Heart right ventricle (tissue), 16 donors: ENCODE measurements at regions not wholly inside any gene's neighbourhood (a gene's known extent, or its start where the extent isn't known, plus 50 kb on each side); places are given as distances from the start of the nearest gene placed in this dataset.
A peak's percentile ranks its signal among the peaks of the same experiment; 100 is the strongest.

Source experiments
- ATAC-seq, 8 donors: fragments of 200-7000 bp; cut with Tn5 transposase; one replicate each; pipeline ENCODE4 v1.9.1; 2020; ENCODE audit warnings: mild to moderate bottlenecking in 8 of 8, moderate library complexity in 8 of 8, moderate number of reproducible peaks in 1 of 8
- DNase-seq, 2 donors: peaks; one replicate each; pipeline ENCODE4 v3.0.0-alpha.2; 2020
- H3K27ac ChIP-seq, 10 donors: fragments of 200-600 bp; sonication (generic) in 2 of 10; one replicate each; pipeline versions ENCODE4 v1.5.0 to v1.8.0; 2020 to 2022; ENCODE audit warnings: mild to moderate bottlenecking in 3 of 10
- H3K27me3 ChIP-seq, 7 donors: fragments of 200-600 bp; one replicate each; pipeline ENCODE4 v1.8.0; 2021 to 2022; ENCODE audit warnings: mild to moderate bottlenecking in 2 of 7
- H3K36me3 ChIP-seq, 9 donors: fragments of 200-600 bp; sonication (generic) in 1 of 9; one replicate each; pipeline versions ENCODE4 v1.5.0 to v1.8.0; 2020 to 2022; ENCODE audit warnings: mild to moderate bottlenecking in 2 of 9
- H3K4me1 ChIP-seq, 9 donors: fragments of 200-600 bp; sonication (generic) in 1 of 9; one replicate each; pipeline versions ENCODE4 v1.5.0 to v1.8.0; 2020 to 2022; ENCODE audit warnings: mild to moderate bottlenecking in 4 of 9
- H3K4me3 ChIP-seq, 10 donors: fragments of 200-600 bp; sonication (generic) in 2 of 10; one replicate each; pipeline versions ENCODE4 v1.5.0 to v1.8.0; 2020 to 2022; ENCODE audit warnings: mild to moderate bottlenecking in 7 of 10, moderate library complexity in 2 of 10
- H3K9me3 ChIP-seq, 11 donors: fragments of 200-600 bp in 10 of 11; sonication (generic) in 2 of 11; one replicate each; pipeline versions ENCODE4 v1.5.0 to v1.8.0; 2013 to 2022; ENCODE audit warnings: mild to moderate bottlenecking in 2 of 11, control low read depth in 1 of 11, moderate library complexity in 1 of 11
- CTCF ChIP-seq, 9 donors: fragments of 200-600 bp; sonication (generic) in 2 of 9; IDR thresholded peaks; one replicate each; pipeline versions ENCODE4 v1.5.0 to v1.8.0; 2021 to 2022; ENCODE audit warnings: antibody characterized with exemption in 9 of 9, mild to moderate bottlenecking in 5 of 9, moderate library complexity in 1 of 9
- WGBS, 2 donors: extraction: QIAGEN DNeasy Blood & Tissue Kit; methylation state at CpG; one replicate each; pipeline ENCODE4 v1.1.7; 2013; ENCODE audit warnings: inconsistent platforms in 1 of 2; 5-methylcytosine and 5-hydroxymethylcytosine counted together
- intact Hi-C, 10 donors: fragments of 100-400 bp; cut with DNase I; formaldehyde crosslinking; loops; one replicate each; pipeline versions ENCODE4 v1.11.1 to v1.14.2; 2022
- donor health status: Arrhythmogenic right ventricular cardiomyopathy.
- donor health status: ischemic (EF 13 %, LVEDD 7.1; RV severe dilation, severe dysfunction).
- donor health status: healthy with polysubstance abuse.
- donor health status: DM: no; HTN: yes; CAD: no.
- donor health status: DM: no; HTN: no; CAD: no.
- donor health status: ischemic (EF 25% LVEDD 6.9; RV normal size, moderate dysfunction).
- donor health status: ischemic (EF 25% LVEDD 5.7; RV mildly dilated, moderate dysfunction).
- donor health status: healthy.
- donor health status: DM: yes; HTN: yes; CAD: no.
- donor health status: Ischemic cardiomyopathy.
- donor health status: ischemic (EF 35%, LVEDD 5.7; RV mildly dilated, moderate dysfunction).
- donor health status: nonischemic (EF 11% LVEDD 7.7; RV severe dilation, severe dysfunction).
- donor health status: DM: yes; HTN: yes; CAD: no.
- donor health status: PGD.
- donor health status: ischemic (EF 29% LVEDD 5.4; RV normal size, mild dysfunction).
- donor health status: nonischemic (EF 23%, LVEDD 6.1; RV moderate dilation, normal function).

- H3K9me3 ChIP-seq, result peaks cover 0 to 3% (median 0%) of the 10 kb centered on the region in 11 donors
- intact Hi-C loops, result no loop called here
- H3K27me3 ChIP-seq, result no peaks in the 10 kb centered on the region
- no peaks in the 10 kb centered on the region for H3K4me1 ChIP-seq
- no peak overlapping the region for H3K27ac ChIP-seq
- H3K36me3 ChIP-seq, result no peaks in the 10 kb centered on the region
- DNase-seq (no peak), ATAC-seq (no peak)
- no peak overlapping the region for H3K4me3 ChIP-seq
- TF ChIP-seq CTCF (IDR thresholded peaks at IDR 0.05), result no peak
- 78 to 93% methylated on average over 1 of the region's 1 CpG for WGBS, 2 donors
These were observed 96.0 kb downstream of the MED10 start for GRCh38 chr5:6282352-6282751.

GRCh38 chr5:6281818-6282217 lies 96.5 kb downstream of the MED10 start:
- H3K27me3 ChIP-seq, result no peaks in the 10 kb centered on the region
- peaks cover 0 to 3% (median 0%) of the 10 kb centered on the region in 11 donors for H3K9me3 ChIP-seq
- no peaks in the 10 kb centered on the region for H3K36me3 ChIP-seq
- intact Hi-C loops, result no loop called here
- 56 to 68% methylated on average over 4 of the region's 4 CpGs for WGBS, 2 donors
- no peak for ATAC-seq
- H3K27ac ChIP-seq, result peak overlapping the region in 1 of 10 donors; percentile 10
- no peak for DNase-seq
- no peak for TF ChIP-seq CTCF (IDR thresholded peaks at IDR 0.05)
- no peaks in the 10 kb centered on the region for H3K4me1 ChIP-seq
- H3K4me3 ChIP-seq, result peak overlapping the region in 2 of 10 donors; percentile 26

GRCh38 chr5:6280425-6281100 lies 97.8 kb downstream of the MED10 start:
- no peak for TF ChIP-seq CTCF (IDR thresholded peaks at IDR 0.05)
- WGBS, 2 donors, result 73 to 82% methylated on average over 6 of the region's 6 CpGs
- ATAC-seq (no peak), DNase-seq (no peak)
- no peak overlapping the region for H3K27ac ChIP-seq
- intact Hi-C loops, result no loop called here
- H3K9me3 ChIP-seq, result peaks cover 0 to 3% (median 0%) of the 10 kb centered on the region in 11 donors
- no peaks in the 10 kb centered on the region for H3K4me1 ChIP-seq
- no peak overlapping the region for H3K4me3 ChIP-seq
- H3K36me3 ChIP-seq, result no peaks in the 10 kb centered on the region
- H3K27me3 ChIP-seq, result no peaks in the 10 kb centered on the region

GRCh38 chr5:6279607-6280006 lies 98.7 kb downstream of the MED10 start:
- DNase-seq, result no peak
- 79 to 82% methylated on average over 5 of the region's 5 CpGs for WGBS, 2 donors
- Histone ChIP-seq H3K36me3 (no peaks in the 10 kb centered on the region), H3K4me1 (no peaks in the 10 kb centered on the region), H3K4me3 (no peak overlapping the region), H3K27ac (no peak overlapping the region), H3K9me3 (peaks cover 0 to 2% (median 0%) of the 10 kb centered on the region in 11 donors), H3K27me3 (no peaks in the 10 kb centered on the region)
- no peak for TF ChIP-seq CTCF (IDR thresholded peaks at IDR 0.05)
- intact Hi-C loops, result no loop called here
- no peak for ATAC-seq
